HG02885 (cell line): ENCODE measurements at regions not wholly inside any gene's neighbourhood (a gene's known extent, or its start where the extent isn't known, plus 50 kb on each side); places are given as distances from the start of the nearest gene placed in this dataset.

Experiments used
- ATAC-seq: cut with Tn5 transposase; IDR thresholded peaks from one replicate; pipeline ENCODE4 v1.9.1; 2021; ENCODE audit warnings: mild to moderate bottlenecking; ENCODE audit not compliant: unreplicated experiment, poor library complexity

GRCh38 chr3:177523067-177523675 lies 325.9 kb upstream of the TBL1XR1 start:
- ATAC-seq = no peak

GRCh38 chr3:177523872-177524438 lies 326.7 kb upstream of the TBL1XR1 start:
- no peak for ATAC-seq

GRCh38 chr3:177524742-177525141 lies 327.5 kb upstream of the TBL1XR1 start:
- no peak for ATAC-seq

- ATAC-seq = no peak
Measured at GRCh38 chr3:177525414-177525813, 328.1 kb upstream of the TBL1XR1 start.

GRCh38 chr3:177525987-177526712 lies 328.9 kb upstream of the TBL1XR1 start:
- ATAC-seq = no peak

- no peak for ATAC-seq
Measured at GRCh38 chr3:177527182-177527581, 329.9 kb upstream of the TBL1XR1 start.

- no peak for ATAC-seq
Measured at GRCh38 chr3:177528306-177529070, 331.2 kb upstream of the TBL1XR1 start.

GRCh38 chr3:177529071-177529550 lies 331.8 kb upstream of the TBL1XR1 start:
- ATAC-seq = no peak

- ATAC-seq = no peak
Measured at GRCh38 chr3:177529716-177530335, 332.5 kb upstream of the TBL1XR1 start.

GRCh38 chr3:177530908-177531307 lies 333.6 kb upstream of the TBL1XR1 start:
- no peak for ATAC-seq

- ATAC-seq = no peak
Measured at GRCh38 chr3:177536873-177537272, 339.6 kb upstream of the TBL1XR1 start.

- ATAC-seq = no peak
Measured at GRCh38 chr3:177537612-177538011, 340.3 kb upstream of the TBL1XR1 start.

- ATAC-seq = peak; percentile 1
Measured at GRCh38 chr3:177538048-177538749, 340.9 kb upstream of the TBL1XR1 start.

GRCh38 chr3:177538750-177539730 lies 341.8 kb upstream of the TBL1XR1 start:
- ATAC-seq = peak; percentile 94

- no peak for ATAC-seq
Measured at GRCh38 chr3:177541541-177541940, 344.3 kb upstream of the TBL1XR1 start.

GRCh38 chr3:177545964-177546363 lies 348.7 kb upstream of the TBL1XR1 start:
- no peak for ATAC-seq

- ATAC-seq = no peak
Measured at GRCh38 chr3:177547711-177548350, 350.5 kb upstream of the TBL1XR1 start.

GRCh38 chr3:177550667-177551066 lies 353.4 kb upstream of the TBL1XR1 start:
- no peak for ATAC-seq
